Stimulated activated CD8-positive, alpha-beta memory T cell treated with anti-CD3 and anti-CD28 coated beads, Interleukin-15, amount 100 ng/mL, for 24 hours (primary cell): ENCODE measurements at regions not wholly inside any gene's neighbourhood (a gene's known extent, or its start where the extent isn't known, plus 50 kb on each side); places are given as distances from the start of the nearest gene placed in this dataset.
"Not testable (repeated sequence)": the region's sequence is repeated elsewhere in the genome, so short reads cannot be mapped to it uniquely, and the experiment has no call there.

Experiments used
- DNase-seq: peaks from one replicate; pipeline ENCODE4 v3.0.0-alpha.2; 2020; ENCODE audit warnings: low read depth

DNA sequence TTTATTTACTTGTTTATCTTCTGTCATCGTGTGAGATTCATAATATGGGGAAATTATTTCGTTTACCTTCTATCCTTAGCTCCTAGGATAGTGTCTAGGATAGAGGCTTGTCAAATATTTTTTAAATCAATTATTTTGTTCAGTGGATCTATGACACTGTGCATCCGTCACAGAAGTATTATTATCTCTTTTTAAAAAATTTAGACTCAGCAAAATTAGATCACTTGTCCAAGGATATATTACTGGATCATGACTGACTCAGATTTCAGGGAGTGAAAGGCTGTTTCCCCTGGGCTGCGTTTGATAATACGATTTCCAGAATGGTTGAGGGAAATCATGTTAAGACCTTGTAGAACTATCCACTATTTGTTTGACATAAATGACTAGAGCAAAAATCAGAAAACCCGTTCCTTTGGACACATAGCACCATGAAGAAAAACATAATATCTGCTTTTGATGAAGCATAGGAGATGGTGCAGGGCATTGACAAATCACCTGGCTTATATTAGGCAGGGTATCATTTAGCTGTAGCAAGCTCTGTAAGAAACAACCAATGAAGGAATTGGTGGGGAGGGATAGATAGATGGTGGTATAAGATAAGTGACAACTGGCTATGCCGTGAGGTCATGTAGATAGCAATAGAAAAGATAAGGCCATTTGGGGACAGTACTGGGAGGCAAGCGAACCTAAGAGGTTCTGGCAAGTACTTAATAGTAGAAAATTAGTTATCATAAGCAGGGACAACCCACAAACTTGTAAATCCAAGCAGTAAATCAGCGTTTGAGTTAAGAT, 465.2 kb upstream of the MAN1A1 start:
- no peak for DNase-seq

DNA sequence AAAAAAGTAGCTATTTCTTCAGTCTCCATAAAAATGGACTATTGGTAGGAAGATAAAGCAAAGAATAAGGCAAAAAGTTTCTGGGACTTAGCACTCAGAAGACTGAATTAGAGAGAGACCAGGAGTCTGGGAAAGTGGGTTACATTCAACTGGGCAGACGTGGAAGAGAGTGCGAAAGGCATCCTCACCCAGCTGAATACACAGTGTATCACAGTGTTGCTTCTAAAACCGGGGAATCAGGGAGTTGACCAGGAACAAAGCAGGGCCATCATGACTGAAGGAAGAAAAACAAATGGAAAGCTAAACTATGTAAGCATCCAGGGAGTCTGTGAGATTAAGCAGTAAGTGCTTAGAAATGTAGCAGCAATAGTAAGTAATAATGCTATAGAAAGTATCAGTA, 452.9 kb upstream of the MAN1A1 start:
- DNase-seq = no peak

DNA sequence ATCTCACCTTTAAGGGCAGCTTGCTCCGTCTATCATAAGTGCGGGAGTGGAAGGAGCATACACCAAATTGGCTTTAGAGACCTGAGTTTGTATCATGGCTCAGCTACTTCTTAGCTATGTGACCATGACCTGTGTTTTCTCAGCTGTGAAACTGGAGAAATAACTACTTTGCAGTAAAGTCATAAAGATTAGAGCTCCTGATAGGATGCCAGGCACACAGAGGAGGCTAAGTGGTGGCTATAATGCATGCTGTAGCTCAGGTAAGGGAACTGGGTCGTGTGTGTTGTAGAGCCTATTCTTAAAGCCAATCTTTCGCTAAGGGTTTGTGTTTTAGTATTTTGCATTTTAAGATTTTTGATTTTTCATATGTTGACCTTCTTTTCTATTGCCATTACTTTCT, 451.5 kb upstream of the MAN1A1 start:
- no peak for DNase-seq

DNA sequence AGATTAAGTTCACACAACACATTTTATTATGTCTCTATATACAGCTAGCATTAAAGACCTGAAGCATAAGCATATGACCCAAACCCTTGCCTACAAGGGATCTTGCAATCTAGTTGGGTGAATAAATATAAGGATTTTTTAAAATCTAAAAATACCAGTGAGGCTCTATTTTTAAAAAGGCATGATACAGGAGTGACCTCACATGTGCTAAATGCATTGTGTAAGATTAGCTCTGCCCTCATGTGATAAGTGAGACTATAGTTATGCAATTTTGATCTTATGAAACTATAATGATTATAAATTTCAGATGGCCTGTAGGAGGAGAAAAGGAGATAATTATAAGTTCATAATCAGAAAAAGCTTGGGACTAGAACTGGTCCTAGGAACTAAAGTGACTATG, 451.0 kb upstream of the MAN1A1 start:
- no peak for DNase-seq

DNA sequence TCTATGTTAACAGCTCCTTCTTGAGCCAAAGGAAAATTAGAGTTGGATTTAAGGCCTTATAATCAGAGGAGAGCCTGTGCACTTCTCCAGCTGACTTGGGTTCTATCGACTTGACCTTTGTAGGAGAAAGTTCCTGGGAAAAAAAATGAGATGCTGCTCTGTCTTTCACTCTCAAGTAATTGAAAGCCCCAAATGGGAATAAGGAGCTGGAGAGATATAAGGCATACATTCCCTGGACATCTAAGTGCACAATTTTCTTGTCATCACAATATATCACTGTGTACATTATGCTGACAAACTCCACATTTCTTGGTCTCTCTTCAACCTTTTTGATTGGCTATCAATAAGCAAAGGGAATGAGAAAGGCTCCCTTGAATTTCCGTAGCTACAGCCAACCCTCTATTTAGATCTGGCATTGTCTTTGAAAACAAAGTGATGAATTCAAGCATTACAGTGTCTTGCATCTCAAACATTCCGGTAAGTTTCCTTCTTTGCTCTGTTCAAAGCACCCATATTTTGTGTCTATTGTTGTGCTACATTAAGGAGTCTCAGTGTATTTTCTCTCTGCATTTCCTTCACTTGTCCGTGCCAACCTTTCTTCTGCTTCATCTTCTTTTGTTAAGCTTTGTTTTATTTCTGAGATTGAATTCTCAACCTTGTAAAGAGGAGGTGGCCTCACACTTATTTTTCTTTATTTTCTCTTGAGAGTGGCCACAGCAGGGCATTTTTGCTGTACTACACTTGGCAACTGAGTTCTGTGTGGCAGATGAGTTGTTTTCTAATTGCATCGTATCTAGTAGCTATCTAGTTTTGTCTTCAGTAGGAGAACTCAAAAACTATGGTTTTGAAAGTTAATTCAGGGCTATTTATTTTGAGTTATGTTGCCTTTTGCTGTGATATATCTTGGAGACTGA, 450.3 kb upstream of the MAN1A1 start:
- no peak for DNase-seq

DNA sequence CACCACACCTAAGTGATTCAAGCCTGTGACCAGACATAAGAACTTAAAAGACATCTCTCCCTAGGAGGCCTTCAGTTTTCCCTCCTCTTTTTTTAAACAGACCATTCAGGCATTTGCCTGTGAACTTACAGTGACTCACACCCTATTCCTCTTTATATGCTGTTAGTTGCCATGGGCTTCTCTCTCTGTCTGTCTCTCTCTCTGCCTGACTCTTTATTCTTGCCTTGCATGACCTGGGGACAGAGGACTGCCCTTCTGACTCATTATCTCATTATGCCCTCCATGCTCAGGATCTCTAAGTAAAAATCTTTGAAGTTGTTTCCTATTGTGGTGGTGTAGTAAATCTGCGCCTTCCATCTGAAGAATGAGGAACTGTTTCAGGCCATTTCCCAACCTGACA, 442.2 kb upstream of the MAN1A1 start:
- DNase-seq = no peak

DNA sequence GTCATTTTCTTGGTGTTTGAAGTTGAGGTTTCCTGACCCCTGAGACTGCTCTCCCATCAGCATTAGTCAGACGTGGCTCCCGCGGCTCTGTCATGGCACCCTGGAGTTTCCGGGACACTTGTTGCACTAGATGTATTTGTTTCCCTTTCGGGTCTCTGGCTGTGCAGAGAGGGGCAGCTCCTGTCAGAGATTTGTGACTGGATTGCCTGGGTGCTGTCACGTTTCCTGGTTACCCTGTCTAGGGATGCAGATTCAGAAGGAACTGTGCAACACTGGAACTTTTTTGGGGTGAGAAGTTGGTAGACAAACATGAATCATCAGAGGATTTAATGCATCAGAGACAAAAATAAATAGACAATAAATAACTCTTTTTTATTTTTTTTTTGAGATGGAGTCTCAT, 431.8 kb upstream of the MAN1A1 start:
- DNase-seq = no peak

DNA sequence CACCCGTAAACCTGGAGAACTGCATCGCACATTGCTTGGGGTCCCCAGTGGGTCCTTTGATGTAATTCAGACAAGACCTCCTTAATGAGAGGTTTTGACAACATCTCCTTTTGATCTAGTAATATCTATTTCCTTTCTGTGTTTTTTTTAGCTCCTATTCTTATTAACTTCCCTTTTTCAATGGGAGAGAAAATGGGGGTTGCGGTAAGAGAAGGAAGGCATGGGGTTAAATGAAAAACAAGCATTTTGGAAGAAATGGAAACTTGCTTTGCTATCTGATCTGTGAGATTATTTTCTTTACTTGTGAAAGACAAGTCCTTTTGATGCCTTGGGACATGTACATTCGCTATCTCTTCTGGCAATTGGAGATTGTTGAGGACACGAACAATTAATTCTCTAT, 418.6 kb upstream of the MAN1A1 start:
- DNase-seq = no peak

DNA sequence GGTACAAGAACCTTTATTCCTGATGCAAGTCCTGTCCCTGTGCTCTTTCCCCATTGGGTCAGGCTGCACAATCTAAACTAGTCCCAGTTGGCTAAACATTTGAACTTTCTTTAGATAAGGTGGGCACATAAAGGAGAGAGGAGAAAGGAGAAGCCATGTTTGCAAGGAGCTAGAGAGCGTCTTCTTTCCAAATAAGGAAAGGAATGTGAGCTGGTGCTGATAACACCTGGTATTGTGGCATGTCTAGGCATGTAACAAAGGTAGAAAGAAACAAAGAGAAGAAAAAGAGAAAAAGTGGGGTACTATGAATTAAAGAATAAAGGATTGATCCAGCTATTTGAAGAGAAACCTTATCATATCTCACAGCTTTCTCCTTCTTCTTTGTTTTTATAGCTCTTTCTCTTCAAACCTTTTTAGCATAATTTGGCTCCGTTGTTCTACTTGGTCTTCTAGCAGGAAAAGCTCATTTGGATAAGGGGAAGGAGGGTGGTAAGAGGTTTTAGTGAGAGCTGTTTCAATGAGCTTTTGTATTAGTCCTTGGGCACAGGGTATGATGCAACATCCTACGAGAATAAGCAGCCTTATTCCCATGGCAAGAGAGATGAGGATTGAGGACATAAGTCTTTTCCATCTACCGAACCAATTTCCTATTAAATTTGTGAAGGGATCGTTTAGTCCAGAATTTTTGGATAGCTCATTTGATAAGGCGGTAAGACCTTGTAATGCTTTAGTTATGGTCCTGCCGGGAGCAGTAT, 415.5 kb upstream of the MAN1A1 start:
- DNase-seq = no peak

DNA sequence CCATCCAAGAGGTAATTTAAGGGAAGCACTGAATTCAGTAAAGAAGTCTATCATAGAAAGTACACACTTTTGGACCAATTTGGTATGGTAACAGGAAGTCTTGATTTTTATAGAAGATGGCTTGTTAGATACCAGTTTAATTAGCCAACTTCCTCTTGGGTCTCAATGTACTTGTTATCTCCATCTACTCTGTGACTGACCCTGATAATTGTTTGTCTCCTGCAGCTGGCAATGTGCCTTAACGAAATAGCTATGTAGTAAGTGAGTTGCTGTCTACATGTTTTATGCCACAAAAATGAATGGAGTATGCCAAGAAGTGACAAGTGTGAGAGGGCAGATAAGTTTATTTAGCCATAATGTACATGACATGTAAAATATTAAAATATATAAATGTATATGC, 410.5 kb upstream of the MAN1A1 start:
- no peak for DNase-seq

DNA sequence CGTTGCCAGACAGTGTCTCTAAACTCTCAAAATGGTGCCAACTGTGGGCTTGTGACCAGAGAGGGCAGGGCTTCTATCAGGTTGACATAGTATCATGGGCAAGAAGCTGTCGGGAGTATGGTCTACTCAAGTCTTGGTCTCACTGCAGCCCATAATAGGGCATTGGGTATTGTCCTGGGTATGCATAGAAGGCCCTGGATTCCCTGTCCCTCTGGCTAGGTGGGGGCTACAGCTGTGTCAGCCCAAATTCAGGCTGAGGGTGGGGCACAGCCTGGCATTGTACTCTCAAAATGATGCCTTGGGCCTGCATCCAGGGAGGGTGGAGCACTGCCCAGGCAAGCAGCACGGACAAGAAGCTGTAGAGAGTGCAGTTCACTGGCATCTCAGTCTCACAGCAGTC, 408.8 kb upstream of the MAN1A1 start:
- no peak for DNase-seq

DNA sequence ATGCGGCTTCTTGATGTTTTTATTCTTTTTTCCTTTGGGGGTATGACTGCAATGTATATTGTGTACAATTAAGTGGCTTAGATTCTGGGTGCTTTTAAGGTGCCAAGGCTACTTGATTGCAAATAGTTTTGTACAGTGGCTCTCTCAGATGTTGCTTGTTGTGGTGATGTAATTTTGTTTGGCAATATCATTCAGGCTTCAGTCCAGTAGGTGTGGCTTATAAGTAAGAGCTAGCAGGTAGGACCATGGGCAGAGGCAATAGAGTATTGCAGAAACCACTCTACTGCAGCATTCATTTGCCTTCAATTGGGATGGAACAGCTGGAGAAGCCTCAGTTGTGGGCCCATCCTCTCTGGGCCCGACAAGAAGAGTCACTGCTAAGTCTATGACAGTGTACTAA, 407.9 kb upstream of the MAN1A1 start:
- no peak for DNase-seq

DNA sequence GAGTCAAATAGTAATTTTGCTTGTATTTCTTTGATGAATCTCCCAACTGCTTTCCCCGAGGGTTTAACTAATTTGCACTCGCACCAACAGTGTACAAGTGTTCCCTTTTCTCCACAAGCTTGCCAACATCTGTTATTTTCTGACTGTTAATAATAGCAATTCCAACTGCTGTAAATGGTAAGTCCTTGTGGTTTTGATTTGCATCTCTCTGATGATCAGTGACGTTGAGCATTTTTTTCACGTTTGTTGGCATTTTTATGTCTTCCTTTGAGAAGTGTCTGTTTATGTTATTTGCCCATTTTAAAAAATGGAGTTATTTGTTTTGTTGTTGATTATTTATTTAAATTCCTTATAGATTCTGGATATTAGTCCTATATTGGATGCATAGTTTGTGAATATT, 399.8 kb upstream of the MAN1A1 start:
- DNase-seq = no peak

DNA sequence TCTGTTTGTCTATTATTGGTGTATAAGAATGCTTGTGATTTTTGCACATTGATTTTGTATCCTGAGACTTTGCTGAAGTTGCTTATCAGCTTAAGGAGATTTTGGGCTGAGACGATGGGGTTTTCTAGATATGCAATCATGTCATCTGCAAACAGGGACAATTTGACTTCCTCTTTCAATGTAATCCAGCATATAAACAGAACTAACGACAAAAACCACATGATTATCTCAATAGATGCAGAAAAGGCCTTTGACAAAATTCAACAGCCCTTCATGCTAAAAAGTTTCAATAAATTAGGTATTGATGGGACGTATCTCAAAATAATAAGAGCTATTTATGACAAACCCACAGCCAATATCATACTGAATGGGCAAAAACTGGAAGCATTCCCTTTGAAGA, 399.0 kb upstream of the MAN1A1 start:
- not testable (repeated sequence) for DNase-seq

DNA sequence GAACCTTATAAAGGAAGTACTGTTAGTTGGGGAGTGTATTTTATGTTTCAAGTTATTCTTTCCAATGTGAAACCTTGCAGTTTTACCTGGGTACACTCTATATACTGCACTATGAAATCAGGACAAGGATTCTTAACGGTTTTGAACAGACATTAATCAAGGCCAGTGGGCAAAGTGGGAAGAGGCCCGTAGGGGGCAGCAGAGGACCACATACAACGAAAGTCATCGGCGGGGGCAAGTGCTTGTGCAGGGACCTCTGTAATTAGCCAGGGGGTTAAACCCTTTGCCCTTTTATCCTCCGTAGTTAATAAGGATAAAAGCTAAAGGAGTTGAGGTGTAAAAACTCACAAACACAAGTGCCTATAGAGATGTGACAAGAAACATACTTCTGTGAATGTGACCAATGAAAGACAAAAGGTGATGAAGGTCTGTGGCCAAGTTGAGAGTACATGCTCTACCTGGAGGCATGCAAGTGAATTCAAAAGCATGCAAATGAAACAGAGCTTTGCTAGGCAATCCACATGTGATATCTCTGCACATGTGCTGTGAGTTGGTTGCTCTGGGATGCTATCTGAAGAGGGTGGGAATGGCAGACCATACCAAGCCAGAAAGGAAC, 392.7 kb upstream of the MAN1A1 start:
- peak; percentile 33 for DNase-seq

DNA sequence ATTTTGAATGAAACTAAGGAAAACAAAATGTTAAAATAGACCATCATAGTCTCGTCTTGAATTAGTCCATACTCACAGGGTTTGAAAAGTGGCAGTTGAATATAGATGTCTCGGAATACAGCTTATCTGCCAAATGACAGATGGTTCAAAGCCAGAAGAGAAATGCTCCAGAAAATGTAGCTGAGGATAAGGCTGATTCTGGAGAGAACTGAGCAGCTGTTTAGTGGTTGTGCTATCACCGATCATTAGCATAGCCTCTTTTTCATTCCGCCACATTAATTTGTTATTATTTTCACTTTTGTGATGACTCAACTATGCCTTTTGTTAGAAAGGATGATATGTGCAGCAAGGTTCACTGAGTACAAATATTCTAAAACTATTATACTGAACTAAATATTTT, 390.2 kb upstream of the MAN1A1 start:
- no peak for DNase-seq

DNA sequence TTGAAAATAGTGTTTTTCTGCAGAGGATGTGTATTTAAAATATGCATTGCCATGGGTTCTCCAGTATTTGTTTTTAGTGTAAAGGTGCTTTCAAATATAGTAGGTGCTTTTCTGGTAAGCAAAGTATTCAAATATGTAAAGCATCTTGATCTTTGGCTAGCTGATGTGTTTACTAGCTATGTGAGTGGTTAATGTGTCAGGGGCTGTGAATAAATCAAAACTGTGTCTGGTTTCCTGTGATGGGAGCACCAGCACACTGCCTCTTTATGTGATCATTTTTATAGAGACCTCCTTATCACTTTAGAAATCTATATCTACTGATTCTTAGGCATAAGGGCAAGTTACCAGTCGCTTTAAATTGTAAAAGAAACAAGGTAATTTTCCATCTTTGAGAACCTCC, 388.9 kb upstream of the MAN1A1 start:
- no peak for DNase-seq

DNA sequence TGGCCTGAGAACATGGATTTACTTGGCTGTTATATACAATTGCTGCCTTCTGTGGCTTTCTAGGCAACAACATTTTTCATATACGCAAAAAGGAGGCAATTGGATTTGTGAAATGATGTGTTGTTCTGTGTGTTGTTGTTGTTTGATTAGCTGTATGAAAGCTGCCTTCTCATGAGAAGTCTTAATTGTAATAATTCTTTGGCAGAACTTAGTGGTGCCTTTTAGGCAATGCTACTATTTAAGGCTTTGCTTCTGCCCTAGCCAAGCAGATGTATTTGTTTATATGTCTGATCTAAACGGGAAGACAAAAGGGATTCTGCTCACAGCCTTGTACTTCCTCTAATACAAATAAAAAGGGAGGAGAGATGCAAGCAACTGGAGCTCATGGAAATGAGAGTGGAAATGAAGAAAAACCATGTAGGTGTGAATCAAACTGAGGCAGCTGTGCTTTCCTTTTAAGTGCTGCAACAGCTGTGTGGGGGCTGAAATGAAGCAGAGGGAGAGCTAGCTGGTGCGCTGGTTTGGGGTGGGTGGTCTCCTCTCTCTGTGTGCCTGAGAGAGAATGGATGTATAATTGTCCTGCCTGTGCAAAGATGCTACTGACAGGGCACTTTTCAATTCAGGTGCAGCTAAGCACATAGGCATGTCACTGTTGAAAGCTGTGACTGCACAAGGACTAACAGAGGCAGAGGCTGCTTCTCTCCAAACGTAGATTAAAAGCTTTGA, 386.9 kb upstream of the MAN1A1 start:
- no peak for DNase-seq

DNA sequence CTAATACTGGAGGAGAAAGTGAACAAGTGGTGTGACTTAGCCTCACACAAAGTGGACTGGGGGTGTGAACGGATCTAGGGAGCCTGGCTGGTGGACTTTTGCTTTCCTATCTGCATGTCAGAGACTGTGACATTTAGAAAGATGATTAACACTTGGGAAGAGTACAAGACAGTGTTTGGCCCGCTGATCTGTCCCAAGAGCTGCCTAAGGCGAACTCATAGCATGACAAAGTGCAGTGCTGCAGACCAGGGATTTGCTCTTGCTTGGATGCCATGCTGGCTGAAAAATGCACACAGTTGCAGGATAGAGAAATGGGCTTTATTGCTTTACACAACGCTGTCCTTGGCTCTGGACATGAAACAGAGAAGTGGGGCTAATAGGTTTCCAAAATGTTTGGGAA, 386.0 kb upstream of the MAN1A1 start:
- DNase-seq = no peak

DNA sequence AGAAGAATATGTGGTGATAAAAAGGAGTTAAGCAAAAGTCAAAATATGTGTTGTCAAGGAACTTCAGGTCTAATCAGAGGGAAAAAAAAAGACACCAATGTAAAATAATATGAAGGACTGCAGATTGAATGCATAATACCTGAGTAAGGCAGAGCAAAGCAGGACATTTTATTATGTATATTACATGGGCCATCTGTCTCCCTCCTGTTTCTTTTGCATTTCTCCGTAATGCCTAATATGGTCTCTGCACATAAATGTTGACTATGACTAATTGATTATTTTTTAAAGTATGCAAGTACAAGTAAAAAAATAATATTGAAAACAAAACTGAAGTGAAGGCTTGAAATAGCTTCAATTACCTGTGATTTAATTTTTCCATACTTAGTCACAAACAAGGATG, 384.7 kb upstream of the MAN1A1 start:
- DNase-seq = no peak

DNA sequence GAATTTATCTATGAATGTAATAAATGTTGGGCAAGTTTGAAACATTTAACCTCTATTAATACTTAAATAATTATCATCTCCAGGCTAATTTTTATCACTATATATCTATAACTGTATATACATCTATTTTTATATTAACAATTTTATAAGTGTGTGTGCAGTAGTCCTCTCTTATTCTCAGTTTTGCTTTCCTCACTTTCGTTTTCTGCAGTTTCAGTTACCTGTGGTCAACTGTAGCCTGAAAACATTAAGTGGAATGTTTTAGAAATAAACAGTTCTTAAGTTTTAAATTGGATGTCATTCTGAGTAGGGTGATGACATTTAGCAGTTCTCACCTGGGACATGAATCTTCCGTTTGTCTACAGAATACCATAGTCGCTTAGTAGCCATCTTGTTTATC, 379.4 kb upstream of the MAN1A1 start:
- DNase-seq = no peak
